AG08395 (cell line): ENCODE measurements at regions not wholly inside any gene's neighbourhood (a gene's known extent, or its start where the extent isn't known, plus 50 kb on each side); places are given as distances from the start of the nearest gene placed in this dataset.
A peak's percentile ranks its signal among the peaks of the same experiment; 100 is the strongest.
"Not testable (repeated sequence)": the region's sequence is repeated elsewhere in the genome, so short reads cannot be mapped to it uniquely, and the experiment has no call there.

Experiments
- DNase-seq: peaks from one replicate; pipeline ENCODE4 v3.0.0; 2012; ENCODE audit warnings: mixed read lengths, low spot score

DNA sequence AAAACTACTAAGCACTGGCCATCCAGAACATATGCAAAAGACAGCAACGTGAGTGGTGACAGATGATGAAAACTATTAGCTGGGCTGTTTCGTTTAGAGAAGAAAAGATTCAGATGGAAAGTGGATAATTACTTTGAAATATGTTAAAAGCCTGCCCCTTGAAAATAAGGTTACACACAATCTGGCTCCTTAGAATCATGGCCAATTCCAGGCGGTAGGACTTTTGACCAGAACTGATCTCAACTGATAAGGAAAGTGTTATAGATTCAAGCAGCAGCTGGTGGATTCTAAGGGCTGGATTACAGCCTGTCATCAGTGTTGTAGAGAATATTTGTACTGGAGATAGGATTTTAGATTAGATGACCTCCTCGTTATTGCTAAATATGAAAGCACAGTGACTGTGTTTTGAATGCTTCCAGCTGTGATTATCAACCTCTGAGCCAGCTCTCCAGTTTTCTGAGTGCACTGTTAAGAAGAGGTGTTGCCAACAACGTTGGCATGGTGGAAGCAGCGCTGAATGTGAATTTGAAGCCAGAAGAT is 75.1 kb downstream of the KBTBD2 start:
- not testable (repeated sequence) for DNase-seq

DNA sequence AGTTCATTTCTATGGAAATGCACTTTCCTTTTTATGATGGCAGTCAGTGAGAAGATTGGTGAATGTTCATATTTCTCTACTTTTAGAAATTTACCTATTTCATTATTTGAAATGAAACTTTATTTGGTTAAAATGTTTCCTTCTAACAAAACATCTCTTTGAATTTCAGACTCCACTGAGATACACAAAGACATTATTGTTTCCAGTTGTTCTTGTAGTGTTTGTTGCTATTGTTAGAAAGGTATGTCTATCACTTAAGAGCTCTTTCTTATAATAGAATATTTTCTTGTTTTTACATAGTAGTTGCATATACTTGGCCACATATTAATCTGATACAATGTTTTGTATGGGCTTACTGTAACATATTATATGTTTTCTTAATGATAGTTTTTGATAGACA is 76.8 kb downstream of the KBTBD2 start:
- DNase-seq = not testable (repeated sequence)

DNA sequence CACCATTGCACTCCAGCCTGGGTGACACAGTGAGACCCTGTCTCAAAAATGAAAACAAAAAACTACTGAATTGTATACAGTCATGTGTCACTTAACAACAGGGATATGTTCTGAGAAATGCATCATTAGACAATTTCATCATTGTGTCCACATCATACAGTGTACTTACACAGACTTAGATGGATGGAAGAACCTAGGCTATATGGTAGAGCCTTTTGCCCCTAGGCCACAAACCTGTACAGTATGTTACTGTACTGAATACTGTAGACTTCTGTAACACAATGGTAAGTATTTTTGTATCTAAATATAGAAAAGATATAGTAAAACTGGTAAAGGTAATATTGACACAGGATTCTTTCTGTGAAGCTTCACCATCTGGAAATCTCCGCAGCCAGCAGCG is 81.7 kb downstream of the KBTBD2 start:
- no peak for DNase-seq

DNA sequence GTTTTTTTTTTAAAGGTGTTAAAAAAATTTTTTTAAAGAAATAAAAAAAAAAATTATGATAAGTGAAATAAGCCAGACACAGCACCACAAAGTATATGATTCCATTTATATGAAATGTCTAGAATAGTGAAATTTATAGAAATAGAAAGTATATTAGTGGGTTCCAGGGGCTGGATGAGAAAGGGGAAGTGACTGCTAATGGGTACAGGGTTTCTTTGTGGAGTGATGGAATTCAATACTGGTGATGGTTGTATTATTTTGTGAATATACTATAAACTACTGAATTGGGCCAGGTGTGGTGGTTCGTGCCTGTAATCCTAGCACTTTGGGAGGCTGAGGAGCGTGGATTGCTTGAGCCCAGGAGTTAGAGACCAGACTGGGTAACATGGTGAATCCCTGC is 82.2 kb downstream of the KBTBD2 start:
- no peak for DNase-seq

DNA sequence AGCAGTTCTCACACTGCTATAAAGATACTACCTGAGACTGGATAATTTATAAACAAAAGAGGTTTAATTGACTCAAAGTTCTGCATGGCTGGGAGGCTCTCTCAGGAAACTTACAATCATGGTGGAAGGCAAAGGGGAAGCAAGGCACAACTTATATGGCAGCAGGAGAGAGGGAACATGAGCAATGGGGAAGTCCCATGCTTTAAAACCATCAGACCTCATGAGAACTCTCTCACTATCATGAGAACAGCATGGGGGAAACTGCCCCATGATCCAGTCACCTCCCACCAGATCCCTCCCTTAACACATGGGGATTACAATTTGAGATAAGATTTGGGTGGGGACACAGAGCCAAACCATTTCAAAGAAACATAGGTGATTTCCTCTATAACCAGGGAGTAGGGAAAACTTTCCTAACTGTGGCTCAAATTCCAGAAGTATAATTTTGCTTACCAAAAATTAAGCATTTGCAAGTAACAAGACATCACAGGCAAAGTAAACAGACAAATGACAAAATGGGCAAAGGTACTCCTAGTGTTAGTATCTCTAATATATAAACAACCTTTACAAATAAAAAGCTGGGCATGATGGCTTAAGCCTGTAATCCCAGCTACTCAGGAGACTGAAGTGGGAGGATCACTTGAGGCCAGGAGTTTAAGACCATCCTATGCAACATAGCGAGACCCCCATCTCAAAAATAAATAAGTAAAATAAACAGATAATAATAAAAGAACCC is 88.0 kb downstream of the KBTBD2 start:
- no peak for DNase-seq

DNA sequence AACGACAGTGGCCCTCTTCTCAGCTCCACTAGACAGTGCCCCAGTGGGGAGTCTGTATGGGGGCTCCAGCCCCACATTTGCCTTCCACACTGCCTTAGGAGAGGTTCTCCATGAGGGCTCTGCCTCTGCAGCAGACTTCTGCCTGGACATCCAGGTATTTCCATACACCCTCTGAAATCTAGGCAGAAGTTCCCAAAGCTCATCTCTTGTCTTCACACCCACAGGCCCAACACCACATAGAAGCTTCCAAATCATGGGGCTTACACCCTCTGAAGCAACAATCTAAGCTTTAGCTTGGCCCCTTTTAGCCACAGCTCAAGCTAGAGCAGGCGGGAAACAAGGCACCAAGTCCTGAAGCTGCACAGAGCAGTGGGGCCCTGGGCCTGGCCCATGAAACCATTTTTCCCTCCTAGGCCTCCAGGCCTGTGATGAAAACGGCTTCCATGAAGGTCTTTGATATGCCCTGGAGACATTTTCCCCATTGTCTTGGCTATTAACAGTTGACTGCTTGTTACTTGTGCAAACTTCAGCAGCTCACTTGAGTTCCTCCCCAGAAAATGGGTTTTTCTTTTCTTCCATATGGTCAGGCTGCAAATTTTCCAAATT is 89.2 kb downstream of the KBTBD2 start:
- DNase-seq = no peak

DNA sequence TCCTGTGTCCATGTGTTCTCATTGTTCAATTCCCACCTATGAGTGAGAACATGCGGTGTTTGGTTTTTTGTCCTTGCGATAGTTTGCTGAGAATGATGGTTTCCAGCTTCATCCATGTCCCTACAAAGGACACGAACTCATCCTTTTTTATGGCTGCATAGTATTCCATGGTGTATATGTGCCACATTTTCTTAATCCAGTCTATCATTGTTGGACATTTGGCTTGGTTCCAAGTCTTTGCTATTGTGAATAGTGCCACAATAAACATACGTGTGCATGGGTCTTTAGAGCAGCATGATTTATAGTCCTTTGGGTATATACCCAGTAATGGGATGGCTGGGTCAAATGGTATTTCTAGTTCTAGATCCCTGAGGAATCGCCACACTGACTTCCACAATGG is 98.5 kb downstream of the KBTBD2 start:
- not testable (repeated sequence) for DNase-seq

DNA sequence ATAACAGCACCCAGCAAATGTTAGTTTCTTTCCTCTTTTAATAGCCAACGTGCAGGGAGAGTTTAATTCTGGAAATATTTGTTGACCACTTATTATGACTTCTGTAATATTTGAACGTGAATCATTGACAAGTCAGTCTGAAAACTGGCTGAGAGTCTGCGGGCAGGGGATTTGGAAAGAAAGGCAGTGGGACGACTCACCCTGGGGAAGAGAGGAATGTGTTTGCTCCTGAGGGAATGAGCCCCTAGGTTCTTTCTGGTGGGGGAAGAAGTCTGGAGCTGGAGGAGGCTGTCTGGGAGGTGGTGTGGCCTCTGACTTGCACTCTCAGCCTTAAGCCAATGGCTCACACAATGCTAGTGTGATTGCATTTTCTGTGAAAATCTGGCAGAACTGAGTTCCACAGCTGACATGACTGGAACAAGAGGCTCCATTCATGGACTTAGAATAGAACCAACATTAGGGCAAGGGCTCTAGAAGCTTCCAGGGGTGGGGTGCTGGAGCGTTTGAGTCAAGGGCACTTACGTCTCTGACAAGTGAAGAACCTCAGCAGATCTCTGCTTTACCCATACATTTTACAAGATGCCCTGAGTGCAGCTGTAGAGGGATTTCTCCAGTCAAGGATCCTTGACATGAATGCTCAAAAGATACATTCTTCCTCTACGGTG is 100.7 kb downstream of the KBTBD2 start:
- peak; percentile 78 for DNase-seq

DNA sequence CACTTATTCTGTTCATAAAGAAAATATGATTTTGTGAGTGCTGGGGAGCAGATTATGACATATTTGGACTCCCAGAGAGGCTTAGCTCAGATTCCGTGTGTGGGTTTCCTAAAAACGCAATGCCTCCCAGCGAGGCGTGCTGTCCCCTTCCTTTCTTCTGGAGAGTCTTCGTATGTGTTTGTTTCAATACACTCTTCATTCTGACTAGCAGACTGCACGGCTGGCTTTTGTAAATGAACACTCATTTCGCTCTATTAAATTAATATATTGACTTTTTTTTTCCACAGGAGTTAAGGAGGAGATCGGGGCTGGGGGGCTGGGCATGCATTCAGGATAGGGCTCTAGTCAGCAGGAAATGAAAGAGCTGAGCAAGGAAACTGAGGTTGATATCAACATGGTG is 102.3 kb downstream of the KBTBD2 start:
- not testable (repeated sequence) for DNase-seq

DNA sequence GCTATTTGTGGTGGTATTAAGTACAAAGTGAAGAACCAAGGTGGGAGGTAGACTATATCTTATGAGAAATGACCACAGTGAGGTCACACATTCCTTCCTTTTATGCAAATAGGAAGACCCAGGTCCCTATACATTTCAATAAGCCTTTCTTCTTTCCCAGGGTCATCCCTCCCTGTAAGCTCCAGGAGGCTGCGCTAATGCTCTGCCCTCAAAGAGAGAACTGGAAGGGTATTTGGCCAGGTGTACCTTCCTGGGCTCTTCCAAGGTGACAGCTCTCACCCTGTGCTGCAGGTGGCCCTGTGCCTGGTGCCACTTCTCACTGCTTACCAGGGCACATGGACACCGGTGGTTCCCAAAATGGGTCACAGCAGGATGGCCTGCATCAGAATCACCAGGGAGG is 103.4 kb downstream of the KBTBD2 start:
- DNase-seq = not testable (repeated sequence)

DNA sequence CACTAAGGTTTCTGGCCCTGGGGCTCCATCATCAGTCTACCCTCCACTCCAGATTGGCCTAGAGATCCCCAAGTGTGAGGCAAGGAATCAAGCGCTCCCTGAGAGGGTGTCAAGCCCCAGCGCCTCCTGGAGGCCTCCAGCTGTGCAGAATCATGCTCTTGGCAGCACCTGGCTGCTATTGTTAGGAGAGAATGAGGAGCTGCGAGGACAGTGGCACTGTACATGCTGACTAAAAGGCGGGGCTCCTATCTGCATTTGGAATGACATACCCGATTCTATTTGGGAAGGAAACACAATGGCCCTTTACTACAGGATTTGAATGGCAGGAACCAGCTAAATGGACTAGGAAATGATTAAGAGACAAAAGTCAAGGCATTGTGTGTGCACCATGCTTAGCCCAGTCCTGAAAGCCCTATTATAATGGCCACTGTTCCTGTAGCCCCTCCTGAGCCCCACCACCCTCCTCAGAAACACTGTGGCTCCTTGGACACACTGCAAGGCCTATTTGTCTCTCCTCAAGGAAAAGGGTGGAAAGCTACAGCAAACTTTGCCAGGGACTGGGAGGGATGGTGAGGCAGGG is 106.1 kb downstream of the KBTBD2 start:
- not testable (repeated sequence) for DNase-seq

DNA sequence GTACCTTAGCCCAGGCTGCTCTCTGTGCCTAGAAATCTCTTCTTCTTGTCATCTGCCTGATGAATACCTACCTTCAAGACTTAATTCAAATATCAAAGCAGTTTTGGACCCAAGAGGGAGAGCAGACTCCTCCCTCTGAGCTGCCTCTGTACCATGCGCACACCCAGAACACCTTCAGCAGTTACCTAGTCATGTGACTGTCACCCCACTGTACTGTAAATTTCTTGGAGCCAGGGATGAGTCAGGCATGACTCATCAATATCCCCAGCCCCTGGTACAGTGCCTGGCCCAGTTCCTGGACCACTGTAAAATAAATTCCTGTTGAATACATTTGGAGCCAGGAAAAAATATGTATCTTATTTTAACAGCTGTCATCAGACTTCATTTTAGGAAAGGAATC is 111.7 kb downstream of the KBTBD2 start:
- DNase-seq = not testable (repeated sequence)

DNA sequence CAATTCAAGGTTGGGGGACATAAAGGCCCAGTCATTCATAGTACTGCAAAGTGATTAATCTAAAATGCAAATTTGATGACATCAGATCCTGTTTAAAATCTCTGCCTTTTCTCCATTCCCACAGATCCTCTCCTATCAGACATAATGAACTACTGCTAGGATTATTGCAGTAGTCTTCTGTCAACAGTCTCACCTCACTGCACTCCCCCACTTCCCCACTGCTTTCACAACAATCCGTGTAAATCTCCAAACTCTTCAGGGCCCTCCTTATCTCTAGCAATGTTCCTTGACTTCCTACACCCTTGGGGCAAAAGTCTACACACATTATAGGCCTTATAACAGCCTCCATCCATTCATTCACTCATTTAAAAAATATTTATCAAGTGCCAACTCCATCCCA is 112.4 kb downstream of the KBTBD2 start:
- no peak for DNase-seq

DNA sequence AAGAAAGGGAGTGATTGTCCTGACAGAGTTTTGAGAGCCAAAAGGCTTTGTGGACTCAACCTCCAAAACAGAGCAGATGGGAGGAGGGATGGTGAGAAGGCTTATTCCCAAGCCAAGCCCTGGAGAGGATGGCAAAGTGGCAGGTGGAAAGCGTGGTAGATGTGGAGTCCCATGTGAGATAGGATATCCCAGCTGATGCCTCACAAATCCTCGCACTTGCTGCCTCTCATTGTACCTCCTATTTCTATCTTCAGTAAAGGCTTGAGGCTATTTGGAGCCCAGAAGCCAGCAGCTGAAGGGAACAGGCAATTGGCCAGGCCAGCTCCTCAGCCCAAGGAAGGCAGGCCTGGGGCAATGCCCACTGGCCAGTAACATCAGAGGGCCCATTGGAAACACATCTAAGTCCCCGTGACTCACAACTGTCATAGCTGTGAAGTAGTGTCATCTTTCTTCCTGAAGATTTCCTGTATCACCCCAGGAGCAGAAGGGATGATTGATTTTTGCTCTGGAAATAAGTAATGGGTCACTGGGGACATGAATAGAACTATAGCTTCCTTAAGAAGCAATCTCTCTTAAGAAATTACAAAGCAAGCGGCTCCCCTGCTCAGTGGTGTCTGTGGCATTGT is 114.4 kb downstream of the KBTBD2 start:
- DNase-seq = peak; percentile 42

DNA sequence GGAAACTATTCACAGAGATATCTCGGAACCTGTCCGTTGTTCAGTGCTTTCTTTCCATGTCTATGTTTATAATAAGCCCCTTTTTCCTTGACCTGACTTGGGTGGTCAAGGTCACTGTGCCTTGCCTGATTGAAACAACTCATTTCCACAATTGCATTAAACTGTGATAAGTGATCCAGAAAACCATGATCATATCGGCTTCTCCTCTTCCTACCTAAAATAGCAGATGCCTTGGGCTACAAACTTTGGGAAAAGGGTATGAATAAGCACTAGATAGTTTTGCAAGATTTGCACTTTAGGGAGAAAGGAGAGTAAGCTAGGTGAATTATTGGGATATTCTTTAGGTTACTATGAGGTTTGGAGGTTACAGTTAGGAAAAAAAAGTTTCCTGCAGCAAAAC is 115.2 kb downstream of the KBTBD2 start:
- not testable (repeated sequence) for DNase-seq

DNA sequence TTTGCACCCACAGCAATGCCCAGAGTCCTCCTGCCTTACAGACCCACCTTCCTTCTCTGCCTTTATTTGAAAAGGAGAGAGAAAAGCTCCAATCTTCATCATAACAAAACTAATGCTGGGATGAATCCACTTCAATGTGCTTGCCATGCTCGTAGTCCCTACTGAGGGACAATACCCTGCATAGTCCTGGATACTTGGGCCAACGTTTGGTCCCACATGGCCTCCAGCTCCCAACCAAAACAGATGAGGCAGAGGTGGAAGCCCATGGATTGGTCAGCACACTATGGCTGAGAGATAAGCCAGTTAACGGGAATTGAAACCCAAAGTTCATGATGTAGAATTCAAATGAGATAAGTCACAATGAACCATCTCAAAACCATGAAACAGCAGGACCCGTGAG is 115.8 kb downstream of the KBTBD2 start:
- DNase-seq = not testable (repeated sequence)

DNA sequence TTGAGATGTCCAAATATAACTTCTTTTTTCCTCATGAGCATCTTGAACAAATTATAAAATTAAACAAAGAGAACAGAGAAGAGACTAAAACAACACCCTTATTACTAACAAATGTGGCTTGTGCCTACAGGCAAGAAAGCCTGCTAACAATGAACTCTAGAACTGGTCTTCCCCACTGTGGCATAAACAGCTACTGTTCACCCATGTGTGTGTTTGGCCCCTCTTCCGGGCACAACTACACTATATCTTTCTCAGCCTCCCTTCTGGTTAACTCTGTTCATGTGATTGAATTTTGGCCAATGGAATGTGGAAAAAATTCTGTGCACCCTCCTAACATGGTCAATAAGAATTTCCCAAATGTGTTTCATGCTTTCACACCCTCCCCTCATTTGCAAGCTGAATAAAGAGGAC is 117.0 kb downstream of the KBTBD2 start:
- DNase-seq = peak; percentile 13

DNA sequence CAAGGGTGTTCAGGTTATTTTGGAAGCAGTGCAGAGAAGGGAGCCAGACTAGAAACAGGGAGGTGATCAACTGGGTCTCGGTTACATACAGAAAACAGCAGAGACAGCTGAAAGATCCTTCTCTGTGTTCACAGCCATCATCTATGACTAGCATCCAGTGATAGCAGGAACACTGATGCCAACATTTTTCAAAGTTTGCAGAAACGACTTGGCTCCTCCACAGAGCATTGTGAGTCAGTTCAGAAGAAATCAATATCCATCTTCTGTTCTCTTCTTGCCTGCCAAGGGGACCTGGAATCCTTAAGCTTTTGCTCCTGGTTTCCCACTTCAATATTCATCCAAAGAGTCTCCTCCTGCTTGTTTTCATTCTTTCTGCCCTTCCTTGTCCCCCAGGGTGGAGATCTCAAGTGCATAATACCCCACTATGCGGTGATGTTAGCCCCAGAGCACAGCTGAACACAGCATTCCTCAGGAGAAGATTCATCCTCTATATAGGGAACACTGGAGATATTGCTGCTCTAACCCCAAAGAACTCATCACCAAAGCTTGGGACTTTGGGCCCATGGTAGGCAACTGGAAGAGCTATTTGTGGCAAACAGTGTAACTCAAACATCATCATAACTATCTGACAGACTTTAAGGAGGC is 122.6 kb downstream of the KBTBD2 start:
- peak; percentile 62 for DNase-seq

DNA sequence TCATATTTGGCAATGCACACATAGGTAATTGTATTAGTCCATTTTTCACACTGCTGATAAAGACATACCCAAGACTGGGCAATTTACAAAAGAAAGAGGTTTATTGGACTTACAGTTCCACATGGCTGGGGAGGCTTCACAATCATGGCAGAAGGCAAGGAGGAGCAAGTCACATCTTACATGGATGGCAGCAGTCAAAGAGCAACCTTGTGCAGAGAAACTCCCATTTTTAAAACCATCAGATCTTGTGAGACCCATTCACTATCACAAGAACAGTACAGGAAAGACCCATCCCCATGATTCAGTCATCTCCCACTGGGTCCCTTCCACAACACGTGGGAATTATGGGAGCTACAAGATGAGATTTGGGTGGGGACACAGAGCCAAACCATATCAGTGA is 123.2 kb downstream of the KBTBD2 start:
- not testable (repeated sequence) for DNase-seq

DNA sequence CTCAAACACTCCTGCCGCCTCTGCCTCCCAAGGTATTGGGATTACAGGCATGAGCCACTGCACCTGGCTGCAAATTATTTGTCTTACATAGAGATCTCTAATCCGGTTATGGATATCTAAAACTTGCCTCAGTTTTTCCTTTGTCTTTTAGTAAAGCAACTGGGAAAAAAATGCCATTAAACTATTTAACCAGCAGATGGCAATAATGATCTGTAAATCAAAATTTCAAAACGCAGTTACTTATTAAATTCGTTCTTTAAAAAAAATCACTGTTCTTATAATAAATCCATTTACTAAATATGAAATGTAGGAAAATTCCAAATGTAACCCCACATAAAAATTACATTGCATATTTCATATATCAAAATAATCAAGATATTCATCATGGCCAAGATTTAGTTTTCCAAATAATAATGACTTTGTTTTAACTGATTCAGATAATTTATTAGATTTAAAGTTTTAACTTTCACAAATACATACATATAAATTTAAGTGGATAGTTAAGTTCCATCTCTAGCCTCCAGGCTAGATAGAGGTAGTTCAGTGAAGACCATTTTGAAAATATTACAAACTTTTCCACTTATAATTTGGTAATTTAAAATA is 125.8 kb downstream of the KBTBD2 start:
- not testable (repeated sequence) for DNase-seq

DNA sequence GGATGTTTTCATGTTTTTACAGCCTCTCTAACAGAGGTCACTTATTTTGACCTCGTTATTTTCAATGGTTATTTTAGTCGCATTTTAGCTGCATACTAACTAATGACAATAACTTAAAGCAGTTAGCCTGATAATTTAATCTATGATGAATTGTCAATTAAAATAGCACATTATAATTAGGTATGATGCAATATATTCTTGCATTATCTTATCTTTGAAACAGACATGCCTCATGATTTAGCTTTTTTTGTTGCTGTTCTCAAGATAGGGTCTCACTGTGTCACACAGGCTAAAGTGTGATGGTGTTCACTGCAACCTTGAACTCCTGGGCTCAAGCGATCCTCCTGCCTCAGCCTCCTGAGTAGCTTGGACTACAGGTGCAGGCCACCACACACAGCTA is 126.4 kb downstream of the KBTBD2 start:
- DNase-seq = no peak
